ENCODE measurements at regions not wholly inside any gene's neighbourhood (a gene's known extent, or its start where the extent isn't known, plus 50 kb on each side); places are given as distances from the start of the nearest gene placed in this dataset.

GRCh38 chrY:7745581-7745901 lies 834.0 kb upstream of the AMELY start:
- no peaks in the 10 kb centered on the region for H3K9me3 ChIP-seq (ENCODE audit: control insufficient read depth in 2 of 3, insufficient read depth in 1 of 3, low read length in 3 of 3)
- intact Hi-C loops (cut with DNase I): no loop called here
- no peak overlapping the region for H3K9ac ChIP-seq (ENCODE audit: low read length in 3 of 3)
- FAIRE-seq (no peak), DNase-seq (no peak)
- H3K36me3 ChIP-seq (ENCODE audit: control insufficient read depth in 2 of 3, insufficient read depth in 3 of 3, low read length in 3 of 3): no peaks in the 10 kb centered on the region
- no peak overlapping the region for H3K27ac ChIP-seq (ENCODE audit: low read depth in 2 of 2, low read length in 2 of 2)
- TF ChIP-seq CTCF (IDR thresholded peaks at IDR 0.05; ENCODE audit: borderline replicate concordance, extremely low read depth, insufficient read depth): no peak
- no peaks in the 10 kb centered on the region for H3K27me3 ChIP-seq (ENCODE audit: control insufficient read depth, insufficient read depth, low read length)
- no peak overlapping the region for H3K4me3 ChIP-seq (ENCODE audit: low read length in 3 of 3)
- no peaks in the 10 kb centered on the region for H3K4me1 ChIP-seq (ENCODE audit: control insufficient read depth in 2 of 3, insufficient read depth in 2 of 3, low read depth in 1 of 3, low read length in 3 of 3)

GRCh38 chrY:7744691-7745580 lies 833.4 kb upstream of the AMELY start:
- Histone ChIP-seq H3K9me3 (ENCODE audit: control insufficient read depth in 2 of 3, insufficient read depth in 1 of 3, low read length in 3 of 3) (no peaks in the 10 kb centered on the region), H3K4me3 (ENCODE audit: low read length in 3 of 3) (no peak overlapping the region), H3K27ac (ENCODE audit: low read depth in 2 of 2, low read length in 2 of 2) (no peak overlapping the region), H3K36me3 (ENCODE audit: control insufficient read depth in 2 of 3, insufficient read depth in 3 of 3, low read length in 3 of 3) (no peaks in the 10 kb centered on the region), H3K4me1 (ENCODE audit: control insufficient read depth in 2 of 3, insufficient read depth in 2 of 3, low read depth in 1 of 3, low read length in 3 of 3) (no peaks in the 10 kb centered on the region), H3K9ac (ENCODE audit: low read length in 3 of 3) (no peak overlapping the region), H3K27me3 (ENCODE audit: control insufficient read depth, insufficient read depth, low read length) (no peaks in the 10 kb centered on the region)
- no peak for FAIRE-seq
- DNase-seq: peak in 1 of 5 donors; percentile 12
- intact Hi-C loops (cut with DNase I): no loop called here
- TF ChIP-seq CTCF (IDR thresholded peaks at IDR 0.05; ENCODE audit: borderline replicate concordance, extremely low read depth, insufficient read depth): no peak

GRCh38 chrY:7736847-7737365 lies 825.4 kb upstream of the AMELY start:
- FAIRE-seq (no peak), DNase-seq (no peak)
- Histone ChIP-seq H3K4me1 (ENCODE audit: control insufficient read depth in 2 of 3, insufficient read depth in 2 of 3, low read depth in 1 of 3, low read length in 3 of 3) (no peaks in the 10 kb centered on the region), H3K4me3 (ENCODE audit: low read length in 3 of 3) (no peak overlapping the region), H3K27me3 (ENCODE audit: control insufficient read depth, insufficient read depth, low read length) (no peaks in the 10 kb centered on the region), H3K27ac (ENCODE audit: low read depth in 2 of 2, low read length in 2 of 2) (no peak overlapping the region), H3K9ac (ENCODE audit: low read length in 3 of 3) (no peak overlapping the region), H3K9me3 (ENCODE audit: control insufficient read depth in 2 of 3, insufficient read depth in 1 of 3, low read length in 3 of 3) (no peaks in the 10 kb centered on the region), H3K36me3 (ENCODE audit: control insufficient read depth in 2 of 3, insufficient read depth in 3 of 3, low read length in 3 of 3) (no peaks in the 10 kb centered on the region)
- no peak for TF ChIP-seq CTCF (IDR thresholded peaks at IDR 0.05; ENCODE audit: borderline replicate concordance, extremely low read depth, insufficient read depth)
- intact Hi-C loops (cut with DNase I): no loop called here
